ENCODE measurements at regions not wholly inside any gene's neighbourhood (a gene's known extent, or its start where the extent isn't known, plus 50 kb on each side); places are given as distances from the start of the nearest gene placed in this dataset.

GRCh38 chr16:86087011-86087895, 188.3 kb downstream of the IRF8 start:
- DNase-seq (ENCODE audit: low read depth in 2 of 2, low spot score in 1 of 2) = no peak

- DNase-seq (ENCODE audit: low read depth in 2 of 2, low spot score in 1 of 2) = no peak
These were observed 188.9 kb downstream of the IRF8 start for GRCh38 chr16:86087896-86088230.

- no peak for DNase-seq (ENCODE audit: low read depth in 2 of 2, low spot score in 1 of 2)
These were observed 189.3 kb downstream of the IRF8 start for GRCh38 chr16:86088287-86088686.

GRCh38 chr16:86088816-86089215, 189.9 kb downstream of the IRF8 start:
- no peak for DNase-seq (ENCODE audit: low read depth in 2 of 2, low spot score in 1 of 2)

- DNase-seq (ENCODE audit: low read depth in 2 of 2, low spot score in 1 of 2) = no peak
These were observed 190.5 kb downstream of the IRF8 start for GRCh38 chr16:86089334-86089900.

GRCh38 chr16:86089991-86090390, 191.0 kb downstream of the IRF8 start:
- no peak for DNase-seq (ENCODE audit: low read depth in 2 of 2, low spot score in 1 of 2)

GRCh38 chr16:86090461-86091170, 191.7 kb downstream of the IRF8 start:
- no peak for DNase-seq (ENCODE audit: low read depth in 2 of 2, low spot score in 1 of 2)

GRCh38 chr16:86091976-86092375, 193.0 kb downstream of the IRF8 start:
- no peak for DNase-seq (ENCODE audit: low read depth in 2 of 2, low spot score in 1 of 2)

- DNase-seq (ENCODE audit: low read depth in 2 of 2, low spot score in 1 of 2) = no peak
These were observed 193.9 kb downstream of the IRF8 start for GRCh38 chr16:86092586-86093480.

- DNase-seq (ENCODE audit: low read depth in 2 of 2, low spot score in 1 of 2) = no peak
These were observed 195.1 kb downstream of the IRF8 start for GRCh38 chr16:86093801-86094750.

- no peak for DNase-seq (ENCODE audit: low read depth in 2 of 2, low spot score in 1 of 2)
These were observed 196.3 kb downstream of the IRF8 start for GRCh38 chr16:86095131-86095752.

GRCh38 chr16:86095906-86096485, 197.0 kb downstream of the IRF8 start:
- no peak for DNase-seq (ENCODE audit: low read depth in 2 of 2, low spot score in 1 of 2)

- no peak for DNase-seq (ENCODE audit: low read depth in 2 of 2, low spot score in 1 of 2)
These were observed 197.9 kb downstream of the IRF8 start for GRCh38 chr16:86096850-86097249.

- no peak for DNase-seq (ENCODE audit: low read depth in 2 of 2, low spot score in 1 of 2)
These were observed 200.4 kb downstream of the IRF8 start for GRCh38 chr16:86099326-86099725.

GRCh38 chr16:86100205-86101136, 201.5 kb downstream of the IRF8 start:
- DNase-seq (ENCODE audit: low read depth in 2 of 2, low spot score in 1 of 2) = no peak

GRCh38 chr16:86101137-86101896, 202.4 kb downstream of the IRF8 start:
- DNase-seq (ENCODE audit: low read depth in 2 of 2, low spot score in 1 of 2) = no peak

GRCh38 chr16:86101897-86102157, 202.9 kb downstream of the IRF8 start:
- no peak for DNase-seq (ENCODE audit: low read depth in 2 of 2, low spot score in 1 of 2)

- DNase-seq (ENCODE audit: low read depth in 2 of 2, low spot score in 1 of 2) = no peak
These were observed 204.4 kb downstream of the IRF8 start for GRCh38 chr16:86103320-86103719.

All from stimulated activated CD8-positive, alpha-beta memory T cell treated with anti-CD3 and anti-CD28 coated beads, Interleukin-4, amount 100 ng/mL, for 4 hours (primary cell).